ENCODE measurements at regions not wholly inside any gene's neighbourhood (a gene's known extent, or its start where the extent isn't known, plus 50 kb on each side); places are given as distances from the start of the nearest gene placed in this dataset.

GRCh38 chr9:88754886-88755285 lies 219.9 kb downstream of the NXNL2 start:
- TF ChIP-seq, protein P1, sequence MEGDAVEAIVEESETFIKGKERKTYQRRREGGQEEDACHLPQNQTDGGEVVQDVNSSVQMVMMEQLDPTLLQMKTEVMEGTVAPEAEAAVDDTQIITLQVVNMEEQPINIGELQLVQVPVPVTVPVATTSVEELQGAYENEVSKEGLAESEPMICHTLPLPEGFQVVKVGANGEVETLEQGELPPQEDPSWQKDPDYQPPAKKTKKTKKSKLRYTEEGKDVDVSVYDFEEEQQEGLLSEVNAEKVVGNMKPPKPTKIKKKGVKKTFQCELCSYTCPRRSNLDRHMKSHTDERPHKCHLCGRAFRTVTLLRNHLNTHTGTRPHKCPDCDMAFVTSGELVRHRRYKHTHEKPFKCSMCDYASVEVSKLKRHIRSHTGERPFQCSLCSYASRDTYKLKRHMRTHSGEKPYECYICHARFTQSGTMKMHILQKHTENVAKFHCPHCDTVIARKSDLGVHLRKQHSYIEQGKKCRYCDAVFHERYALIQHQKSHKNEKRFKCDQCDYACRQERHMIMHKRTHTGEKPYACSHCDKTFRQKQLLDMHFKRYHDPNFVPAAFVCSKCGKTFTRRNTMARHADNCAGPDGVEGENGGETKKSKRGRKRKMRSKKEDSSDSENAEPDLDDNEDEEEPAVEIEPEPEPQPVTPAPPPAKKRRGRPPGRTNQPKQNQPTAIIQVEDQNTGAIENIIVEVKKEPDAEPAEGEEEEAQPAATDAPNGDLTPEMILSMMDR (IDR thresholded peaks at IDR 0.05): no peak
- no peak for TF ChIP-seq POLR2A (IDR thresholded peaks at IDR 0.05)
- no peak for TF ChIP-seq EP300 (IDR thresholded peaks at IDR 0.05; ENCODE audit: low read depth)
- TF ChIP-seq POLR2AphosphoS5 (IDR thresholded peaks at IDR 0.05): no peak

Measured in transverse colon (tissue), 4 donors.